ENCODE measurements at regions not wholly inside any gene's neighbourhood (a gene's known extent, or its start where the extent isn't known, plus 50 kb on each side); places are given as distances from the start of the nearest gene placed in this dataset.
"Not testable (repeated sequence)": the region's sequence is repeated elsewhere in the genome, so short reads cannot be mapped to it uniquely, and the experiment has no call there.

DNA sequence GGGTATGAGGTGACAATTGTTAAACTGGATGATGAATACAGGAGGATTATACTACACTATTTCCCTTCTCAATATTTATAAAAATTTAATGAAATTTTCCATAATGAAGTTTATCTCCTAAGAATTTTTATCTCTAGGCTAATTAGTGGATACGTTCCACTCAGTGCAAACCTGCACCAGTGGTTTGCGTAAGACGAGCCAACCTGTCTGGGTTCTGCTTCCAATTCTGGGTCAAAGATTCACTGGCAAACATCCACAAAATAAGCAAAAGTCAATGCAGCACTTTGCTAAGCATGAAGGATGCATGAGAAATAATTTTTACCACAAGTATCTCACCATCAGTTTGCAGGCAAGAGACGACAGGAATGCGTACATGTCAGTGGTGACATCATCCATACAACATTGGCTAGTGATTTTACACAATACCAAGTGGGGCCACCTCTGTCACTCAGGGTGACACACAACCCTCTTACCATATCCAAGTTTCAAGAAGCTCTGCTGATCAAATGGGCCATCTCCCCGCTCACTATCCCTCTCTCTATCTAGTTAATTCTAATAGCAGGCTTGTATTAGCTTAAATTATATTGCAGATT is 51.7 kb downstream of the FAM50B start:
- DNase-seq (ENCODE audit: low read depth) = no peak

DNA sequence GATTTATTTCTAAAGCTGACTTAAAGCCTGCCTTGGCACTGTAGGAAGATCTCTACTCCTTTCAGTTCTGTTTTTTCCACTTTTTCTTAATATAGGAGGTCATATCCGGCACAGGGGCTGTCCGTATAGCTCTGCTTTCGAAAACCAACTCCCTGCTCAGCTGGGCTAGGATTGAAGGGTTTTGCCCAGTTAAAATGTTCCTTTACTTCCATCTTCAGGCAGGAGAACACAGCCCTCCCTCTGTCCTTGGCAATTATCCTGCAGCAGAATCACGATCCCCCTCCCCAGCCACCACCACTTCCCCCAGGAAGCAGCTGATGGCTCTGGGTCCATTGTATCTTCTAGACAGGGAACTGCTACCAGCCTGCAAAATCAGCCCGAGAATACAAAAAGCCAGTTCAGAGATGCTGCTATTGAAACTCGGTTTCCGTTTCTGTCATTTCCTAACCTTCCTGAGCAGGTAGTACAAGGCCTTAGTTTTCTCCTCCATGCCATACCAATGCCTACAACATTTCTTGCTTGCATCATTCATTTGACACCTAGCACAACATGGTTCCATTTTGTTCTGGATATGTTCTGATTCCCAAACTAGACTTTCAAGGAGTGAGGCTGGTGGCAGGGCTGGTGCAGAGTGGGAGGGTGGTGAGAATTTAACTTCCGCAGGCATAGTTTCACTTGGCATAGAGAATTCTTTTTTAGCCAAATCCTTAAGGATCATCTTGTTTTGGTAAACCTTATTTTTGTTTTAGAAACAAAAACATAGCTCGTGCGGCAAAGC is 53.9 kb downstream of the FAM50B start:
- DNase-seq (ENCODE audit: low read depth) = no peak

DNA sequence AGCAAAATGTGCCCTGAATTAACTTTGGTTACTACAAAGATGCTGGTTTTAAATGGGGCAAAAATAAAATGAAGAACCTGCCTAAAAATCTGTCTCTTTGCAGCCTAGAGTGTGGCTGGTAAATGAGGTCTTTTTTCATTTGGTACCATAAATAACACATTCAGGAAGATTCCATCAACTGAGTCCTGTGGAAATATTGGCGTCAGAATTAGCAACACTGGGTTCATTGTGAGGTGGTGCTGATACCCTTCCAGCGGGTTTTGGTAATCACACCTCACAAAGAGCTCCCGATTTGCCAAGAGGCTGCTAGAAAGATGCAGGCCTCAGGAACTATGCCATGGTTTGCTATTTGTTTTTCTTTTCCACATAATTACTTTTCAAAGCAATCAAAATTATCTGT is 55.3 kb downstream of the FAM50B start:
- DNase-seq (ENCODE audit: low read depth) = no peak

DNA sequence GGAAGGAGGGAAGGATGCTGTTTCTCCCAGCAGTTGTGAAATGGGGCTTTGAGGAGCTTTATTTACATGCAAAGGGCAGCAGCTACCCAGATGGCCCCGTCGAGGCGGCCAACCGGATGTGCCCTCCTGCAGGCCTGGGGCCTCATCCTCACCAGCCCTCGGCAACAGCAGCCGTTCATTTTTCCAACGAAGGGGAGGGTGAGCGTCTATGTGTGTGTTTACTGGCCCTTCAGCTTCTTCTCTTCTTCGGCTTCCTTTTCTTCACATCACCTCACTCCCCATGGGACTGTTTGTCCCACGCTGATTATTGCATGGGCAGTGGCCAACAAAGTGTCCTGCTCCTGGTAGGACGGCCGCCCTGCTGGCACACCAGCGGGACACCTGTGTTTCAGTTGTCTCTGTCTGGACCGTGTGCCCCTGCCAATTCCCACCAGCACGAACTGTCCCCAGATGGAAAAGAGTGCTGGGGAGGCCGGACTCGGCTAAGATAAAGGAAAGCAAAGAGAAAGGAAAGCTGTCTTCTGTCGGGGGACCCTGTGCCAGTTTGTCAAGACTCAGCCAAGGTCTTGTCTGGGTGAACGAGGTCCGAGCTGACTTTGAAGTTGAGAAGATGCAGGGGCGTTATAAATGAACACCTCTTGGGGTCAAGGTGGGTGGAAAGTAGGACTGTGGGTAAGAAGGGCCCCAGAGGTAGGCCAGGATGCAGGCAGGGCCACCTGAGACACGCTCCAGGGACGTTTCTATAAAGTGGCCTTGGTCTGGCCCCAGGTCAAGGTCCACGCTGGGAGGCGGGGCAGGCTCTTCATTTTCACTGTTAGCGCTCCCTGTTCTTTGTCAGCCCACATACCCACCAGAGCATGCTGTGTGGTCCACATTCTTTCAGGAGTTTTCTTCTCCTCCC is 57.0 kb downstream of the FAM50B start:
- DNase-seq (ENCODE audit: low read depth) = no peak

DNA sequence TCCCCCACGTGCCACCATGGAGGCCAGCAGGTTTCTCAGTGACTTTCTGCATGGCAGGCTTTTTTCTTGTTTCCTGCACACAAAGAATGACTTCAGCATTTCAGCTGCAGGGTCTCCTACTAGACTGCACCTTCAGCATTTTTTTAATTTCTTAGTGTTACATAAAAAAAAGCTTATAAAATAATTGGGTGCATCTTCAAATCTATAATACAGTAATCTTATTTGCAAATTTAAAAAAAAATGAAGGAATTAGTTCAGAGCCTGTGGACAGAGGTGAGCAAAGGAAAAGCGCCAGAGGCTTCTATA is 57.6 kb downstream of the FAM50B start:
- no peak for DNase-seq (ENCODE audit: low read depth)

DNA sequence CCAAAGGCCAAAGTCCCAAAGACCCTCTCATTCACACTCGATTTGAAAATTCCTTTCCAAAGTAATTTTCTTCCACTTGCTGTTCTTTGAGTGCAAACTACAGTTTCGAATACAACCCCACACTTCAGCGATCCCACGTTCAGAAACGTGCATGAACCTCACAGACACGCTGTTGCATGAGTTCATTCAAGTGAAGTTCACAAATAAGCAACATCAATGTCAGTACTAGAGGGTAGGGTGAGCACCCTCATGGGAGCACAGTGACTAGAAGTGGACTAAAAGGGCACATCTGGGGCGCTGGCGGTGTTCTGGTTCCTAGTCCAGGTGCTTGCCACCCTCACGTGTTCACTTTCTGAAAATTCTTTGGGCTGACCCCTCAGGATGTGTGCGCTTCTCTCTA is 59.0 kb downstream of the FAM50B start:
- DNase-seq (ENCODE audit: low read depth) = no peak

DNA sequence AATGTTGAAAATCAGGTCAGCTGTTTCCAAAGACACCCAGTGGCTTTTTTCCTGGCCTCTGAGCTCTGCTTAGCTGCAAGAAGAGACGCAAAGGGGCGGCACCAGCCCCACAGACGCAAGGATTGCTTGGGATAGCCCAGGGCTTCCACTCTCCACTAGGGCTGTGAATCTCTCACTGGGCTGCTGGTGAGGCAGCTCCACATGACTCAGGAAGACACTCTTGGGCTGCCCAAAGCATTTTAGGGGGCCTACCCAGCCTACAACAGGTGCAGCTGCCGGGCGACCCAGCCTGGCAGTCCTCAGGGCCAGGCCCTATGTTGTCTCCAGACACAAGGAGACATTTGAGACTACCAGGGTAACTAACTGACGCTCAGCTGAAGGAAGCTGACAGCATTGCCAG is 59.8 kb downstream of the FAM50B start:
- peak; percentile 73 for DNase-seq (ENCODE audit: low read depth)

DNA sequence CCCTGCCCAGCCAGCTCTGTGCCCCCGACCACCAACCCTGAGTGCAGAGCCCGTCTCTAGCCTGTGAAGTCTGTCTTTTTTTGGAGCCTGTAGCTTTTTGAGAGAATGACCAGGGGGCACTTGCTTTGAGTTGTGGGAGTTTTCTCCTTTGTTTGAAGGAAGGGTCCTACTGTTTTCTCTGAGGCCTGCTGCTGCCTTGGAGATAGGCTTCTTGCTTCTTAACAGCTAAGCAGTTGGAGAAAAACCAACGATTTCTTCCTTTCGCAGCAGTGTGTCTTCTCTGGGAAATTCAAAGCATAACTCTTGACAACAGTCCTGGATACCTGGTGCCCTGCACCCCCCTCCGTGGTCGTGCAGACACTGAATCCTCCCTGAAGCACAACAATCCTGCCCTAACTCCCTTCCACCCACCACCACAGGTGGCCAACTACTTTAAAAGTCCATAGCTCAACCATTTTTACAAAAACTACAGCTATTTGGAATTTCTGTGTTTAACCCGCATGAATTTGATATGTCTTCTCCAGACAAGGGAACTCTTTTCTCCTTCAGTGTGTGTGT is 61.0 kb downstream of the FAM50B start:
- no peak for DNase-seq (ENCODE audit: low read depth)

DNA sequence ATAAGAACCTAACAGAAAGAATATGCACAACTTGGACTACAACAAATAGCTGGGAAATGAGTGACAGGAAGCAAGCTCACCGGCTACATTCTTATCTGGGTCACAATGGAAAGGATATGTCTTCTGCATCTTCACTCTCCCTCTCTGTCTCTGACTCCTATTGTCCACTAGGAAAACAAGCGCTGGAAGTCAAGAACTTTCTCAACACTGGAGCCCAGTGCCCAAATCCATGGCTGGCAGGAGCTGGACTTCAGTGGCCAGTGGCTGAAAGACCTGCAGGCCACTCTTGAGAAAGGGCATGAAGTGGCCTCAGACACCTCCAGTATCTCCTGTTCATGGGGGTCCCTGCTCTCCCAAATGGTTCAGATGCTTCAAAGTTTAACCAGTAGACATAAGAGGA is 62.0 kb downstream of the FAM50B start:
- DNase-seq (ENCODE audit: low read depth) = no peak

DNA sequence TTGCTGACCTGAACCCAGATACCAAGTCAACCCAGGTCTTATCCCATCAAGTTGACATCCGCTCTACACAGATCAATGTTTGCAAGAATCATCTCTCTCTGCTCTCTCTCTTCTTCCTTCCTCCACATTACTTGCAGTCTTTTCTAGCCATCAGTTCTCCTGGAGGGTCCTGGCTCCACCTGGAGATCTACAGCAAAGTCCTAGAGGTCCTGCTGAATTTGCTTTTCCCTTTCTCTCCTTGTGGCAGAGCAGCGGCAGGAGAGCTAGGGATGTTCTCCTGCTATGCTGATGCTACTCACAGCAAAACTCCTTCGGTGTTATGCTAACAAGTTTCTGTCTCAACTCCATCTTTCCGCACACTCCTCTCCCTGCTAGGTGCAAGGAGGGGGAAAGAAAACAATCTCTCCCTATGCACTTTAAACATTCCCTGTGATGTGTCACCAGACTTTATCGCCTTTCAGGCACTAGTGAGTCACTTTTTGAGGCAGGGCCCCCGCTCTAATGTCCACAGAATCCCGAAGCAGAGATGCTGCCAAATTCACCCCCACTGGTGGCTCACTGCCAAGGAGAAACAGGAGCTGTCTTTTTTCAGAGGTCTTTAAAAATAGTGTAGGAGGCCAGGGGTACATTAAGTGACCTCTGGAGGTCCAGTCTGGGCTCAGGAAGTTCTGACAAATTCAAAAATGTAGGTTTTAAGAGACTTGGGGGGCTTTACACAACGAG is 62.6 kb downstream of the FAM50B start:
- peak; percentile 79 for DNase-seq (ENCODE audit: low read depth)

DNA sequence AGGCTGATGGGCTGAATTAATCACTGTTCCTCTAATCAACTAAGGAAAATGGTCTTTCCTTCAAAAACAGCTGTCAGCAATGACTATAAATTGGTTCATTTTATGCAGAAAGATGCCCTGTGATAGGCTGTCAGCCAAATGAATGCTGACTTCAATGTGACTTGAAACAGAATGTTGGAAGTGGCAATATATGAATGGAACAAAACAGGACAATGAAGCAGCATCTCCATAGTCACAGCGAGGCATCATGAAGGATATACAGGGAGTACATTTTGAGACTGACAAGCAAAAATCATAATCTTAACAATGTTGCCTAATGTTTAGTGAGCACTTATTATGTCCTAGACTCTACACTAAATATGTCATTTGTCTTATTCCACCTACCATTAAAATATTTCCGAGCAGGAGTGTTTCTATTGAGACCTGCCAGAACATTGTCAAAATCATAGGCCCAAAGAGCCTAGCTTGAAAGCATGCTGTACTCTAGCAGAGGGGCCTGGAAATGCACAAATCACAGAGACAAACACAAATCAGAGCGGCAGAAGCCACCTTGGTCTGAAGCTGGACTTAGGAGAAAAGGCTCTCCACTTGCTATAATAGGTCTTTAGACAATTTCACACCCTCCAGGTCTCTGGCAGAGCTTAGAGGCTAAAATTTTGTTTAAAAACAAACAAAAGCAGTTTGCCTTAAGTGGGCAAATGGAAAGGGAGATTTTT is 63.3 kb downstream of the FAM50B start:
- no peak for DNase-seq (ENCODE audit: low read depth)

DNA sequence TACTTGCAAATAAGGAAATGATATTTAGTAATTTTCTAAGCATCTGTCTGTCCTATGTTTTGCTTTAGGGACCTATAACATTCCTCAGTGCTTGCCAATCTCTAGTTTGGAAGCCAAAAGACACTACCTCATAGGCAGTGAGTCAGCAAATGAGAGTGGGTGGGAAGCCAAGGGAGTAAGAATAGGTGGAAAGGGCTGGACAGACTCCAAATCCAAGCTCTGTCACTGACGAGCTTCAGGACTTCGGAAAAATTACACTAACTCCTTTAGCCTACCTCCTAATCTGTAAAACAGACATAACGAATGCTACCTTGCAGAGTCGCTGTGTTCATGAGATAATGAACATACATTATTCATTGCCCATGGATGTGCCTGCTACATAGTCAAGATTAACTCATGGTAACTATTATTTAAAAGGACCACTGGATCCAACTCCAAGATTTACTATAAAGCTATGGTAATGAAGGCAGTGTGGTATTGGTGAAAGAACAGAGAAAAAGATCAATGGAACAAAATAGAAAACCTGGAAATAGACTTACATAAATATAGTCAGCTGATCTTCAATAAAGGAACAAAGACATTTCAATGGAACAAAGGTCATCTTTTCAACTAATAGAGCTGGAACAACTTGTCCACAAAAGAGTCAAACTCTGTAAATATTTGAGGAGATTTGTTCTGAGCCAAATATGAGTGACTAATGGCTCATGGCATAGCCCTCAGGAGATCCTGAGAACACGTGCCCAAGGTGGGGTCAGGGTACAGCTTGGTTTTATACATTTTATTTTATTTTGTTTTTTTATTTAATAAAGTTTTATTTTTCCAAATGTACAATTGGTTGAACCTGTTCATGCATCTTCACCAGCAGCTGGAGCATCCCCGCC is 64.1 kb downstream of the FAM50B start:
- DNase-seq (ENCODE audit: low read depth) = peak; percentile 87

DNA sequence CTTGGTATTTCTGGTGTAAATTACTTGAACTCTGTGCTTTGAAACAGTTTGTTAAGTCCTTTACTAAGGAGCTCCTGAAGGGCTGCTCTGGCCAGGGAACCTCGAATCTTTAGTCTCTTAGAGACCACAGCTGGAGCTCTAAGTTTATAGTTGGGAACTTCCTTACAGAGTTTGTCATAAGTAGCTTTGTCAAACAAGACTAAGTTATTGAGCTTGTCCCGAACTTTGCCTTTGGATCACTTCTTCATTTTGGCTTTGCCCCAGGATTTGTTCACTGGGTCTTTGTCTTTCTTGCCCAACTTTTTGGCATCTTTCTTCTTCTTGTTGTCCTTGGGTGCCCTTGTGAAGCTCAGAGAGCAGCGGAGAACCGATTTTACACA is 64.8 kb downstream of the FAM50B start:
- no peak for DNase-seq (ENCODE audit: low read depth)

DNA sequence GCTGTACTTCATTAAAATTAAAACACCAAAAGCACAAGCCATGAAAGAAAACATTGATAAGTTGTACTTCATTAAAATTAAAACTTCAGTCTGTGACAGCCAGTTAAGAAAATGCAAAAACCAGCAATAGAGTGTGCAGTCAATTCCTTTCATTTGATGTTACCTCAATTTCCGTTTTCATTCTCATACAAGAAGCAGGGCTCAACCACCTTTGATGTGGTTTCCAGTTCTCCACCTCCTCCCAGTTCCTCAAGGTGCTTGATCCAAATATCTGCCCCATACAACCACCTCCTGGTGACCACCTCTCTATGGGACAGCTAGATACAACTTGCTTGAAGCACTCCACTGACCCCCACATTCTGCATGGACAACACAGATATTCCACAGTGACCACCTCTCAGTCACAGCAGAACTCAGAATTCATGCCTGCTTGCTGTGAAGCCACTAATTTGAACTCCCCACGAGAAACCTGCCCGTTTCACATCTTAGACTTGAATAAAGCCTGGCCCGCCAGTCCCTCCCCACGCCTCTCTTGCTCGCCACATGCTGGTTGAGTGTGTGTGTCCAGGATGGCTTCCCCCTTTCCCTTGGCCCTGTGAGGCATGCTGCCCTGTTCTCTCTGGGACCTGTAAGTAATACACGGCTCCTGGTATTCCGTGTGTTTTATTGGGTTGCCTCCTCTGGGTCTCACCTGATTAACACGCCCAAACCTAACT is 66.1 kb downstream of the FAM50B start:
- DNase-seq (ENCODE audit: low read depth) = no peak

DNA sequence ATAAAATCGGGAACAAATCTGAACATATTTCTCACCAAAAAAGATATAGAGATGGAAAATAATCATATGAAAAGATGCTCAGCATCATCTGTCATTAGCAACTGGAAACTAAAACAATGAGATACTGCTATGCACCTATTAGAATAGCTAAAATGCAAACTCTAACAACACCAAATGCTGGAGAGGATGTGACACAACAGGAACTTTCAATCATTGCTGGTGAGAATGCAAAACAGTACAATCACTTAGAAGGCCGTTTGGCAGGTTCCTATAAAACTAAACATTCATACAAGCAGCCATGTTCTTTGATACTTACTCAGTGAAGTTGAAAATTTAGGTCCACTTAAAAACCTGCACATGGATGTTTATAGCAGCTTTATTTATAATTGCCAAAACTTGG is 67.0 kb downstream of the FAM50B start:
- no peak for DNase-seq (ENCODE audit: low read depth)

DNA sequence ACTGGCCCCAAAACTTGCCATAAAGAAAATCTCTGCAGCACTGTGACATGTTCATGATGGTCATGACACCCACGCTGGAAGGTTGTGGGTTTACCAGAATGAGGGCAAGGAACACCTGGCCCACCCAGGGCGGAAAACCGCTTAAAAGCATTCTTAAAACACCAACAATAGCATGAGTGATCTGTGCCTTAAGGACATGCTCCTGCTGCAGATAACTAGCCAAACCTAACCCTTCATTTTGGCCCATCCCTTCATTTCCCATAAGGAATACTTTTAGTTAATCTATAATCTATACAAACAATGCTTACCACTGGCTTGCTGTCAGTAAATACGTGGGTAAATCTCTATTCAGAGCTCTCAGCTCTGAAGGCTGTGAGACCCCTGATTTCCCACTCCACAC is 67.6 kb downstream of the FAM50B start:
- not testable (repeated sequence) for DNase-seq (ENCODE audit: low read depth)

DNA sequence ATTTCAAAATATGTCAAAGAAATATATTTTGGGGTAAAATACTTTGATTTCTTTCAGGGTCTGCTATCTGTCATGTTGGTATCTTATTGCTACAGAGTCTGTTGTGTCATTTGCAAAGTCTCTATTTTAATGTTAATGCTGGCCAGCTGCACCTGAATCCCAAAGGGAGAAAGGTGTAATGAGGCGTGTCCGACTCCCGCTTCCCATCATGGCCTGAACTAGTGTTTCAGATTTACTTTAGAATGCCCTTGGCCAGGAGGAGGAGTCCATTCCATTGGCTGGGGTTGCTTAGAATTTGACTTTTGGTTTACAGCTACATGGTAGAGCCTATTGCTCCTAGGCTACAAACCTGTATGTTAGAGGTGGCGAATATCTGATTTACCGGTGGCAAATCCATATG is 69.3 kb downstream of the FAM50B start:
- DNase-seq (ENCODE audit: low read depth) = no peak

DNA sequence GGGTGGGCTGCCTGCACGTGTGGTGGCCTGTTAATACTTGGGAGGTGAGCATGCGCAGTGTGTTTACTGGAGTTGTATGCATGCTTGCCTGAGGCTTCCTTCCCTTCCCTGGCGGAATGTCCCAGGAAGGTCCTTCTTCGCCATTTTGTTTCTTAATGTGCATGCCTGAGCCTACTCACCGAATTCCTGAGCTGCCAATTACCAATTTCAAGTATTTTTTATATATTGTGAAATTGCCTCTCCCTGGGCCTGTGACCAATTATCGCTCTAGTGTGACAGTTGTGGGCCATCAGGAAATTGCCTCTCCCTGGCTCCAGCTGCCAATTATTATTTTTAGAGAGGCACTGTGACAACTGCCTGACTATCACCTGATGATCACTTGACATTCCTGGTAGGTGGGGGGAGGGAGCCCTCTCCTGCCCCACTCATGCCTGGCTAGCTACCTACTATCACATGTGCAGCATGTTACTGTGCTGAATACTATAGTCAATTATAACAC is 70.0 kb downstream of the FAM50B start:
- DNase-seq (ENCODE audit: low read depth) = peak; percentile 77

DNA sequence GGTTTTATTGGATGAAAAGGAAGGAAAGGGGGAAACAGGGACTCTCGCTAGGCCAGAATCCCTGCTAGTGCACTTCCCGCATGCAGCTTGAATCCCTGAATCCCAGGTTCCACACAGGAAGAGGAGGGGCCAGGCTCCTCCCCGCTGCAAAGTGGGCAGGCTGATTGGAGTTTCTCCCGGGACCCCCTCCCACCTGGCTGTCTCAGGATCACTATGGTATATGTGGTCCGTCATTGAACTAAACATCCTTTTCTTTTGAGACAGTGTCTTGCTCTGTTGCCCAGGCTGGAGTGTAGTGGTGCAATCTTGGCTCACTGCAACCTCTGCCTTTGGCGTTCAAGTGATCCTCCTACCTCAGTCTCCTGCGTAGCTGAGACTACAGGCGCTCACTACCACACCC is 70.7 kb downstream of the FAM50B start:
- no peak for DNase-seq (ENCODE audit: low read depth)
